IMR-90 (cell line): ENCODE measurements at regions not wholly inside any gene's neighbourhood (a gene's known extent, or its start where the extent isn't known, plus 50 kb on each side); places are given as distances from the start of the nearest gene placed in this dataset.

Experiments used
- ATAC-seq: fragments of 200-7000 bp; cut with Tn5 transposase; 2 replicates; pipeline ENCODE4 v1.9.1; 2020; ENCODE audit warnings: low read depth, mild to moderate bottlenecking, moderate library complexity
- BruUV-seq: library from RNA; stranded (reverse); fragments of 400-500 nt; replicated peaks from 2 replicates; lab custom pipeline; 2021; lab: Mats Ljungman, UMichigan
- CTCF ChIA-PET: fragments of 300-600 bp; formaldehyde crosslinking; extraction: SDS; loops from one replicate; lab custom pipeline; 2021; ENCODE audit warnings: antibody characterized with exemption; lab: Yijun Ruan, JAX
- POLR2A ChIA-PET: fragments of 300-600 bp; sonication (Branson Sonifier 250); formaldehyde crosslinking; loops from one replicate; lab custom pipeline; 2022; ENCODE audit warnings: antibody characterized with exemption; ENCODE audit not compliant: unreplicated experiment; lab: Charles Lee
- DNase-seq: peaks from one replicate; pipeline ENCODE4 v3.0.0; 2013
- H2AFZ ChIP-seq: replicated peaks from 2 replicates; pipeline ENCODE3; 2013; ENCODE audit warnings: low read length, mild to moderate bottlenecking; ENCODE audit not compliant: poor library complexity
- H2AK5ac ChIP-seq: 2 replicates; pipeline ENCODE4 v1.6.1; 2013; ENCODE audit warnings: low read depth, low read length, inconsistent platforms
- H2AK9ac ChIP-seq: replicated peaks from 2 replicates; pipeline ENCODE3; 2013; ENCODE audit warnings: mild to moderate bottlenecking, low read depth, low read length, moderate library complexity; ENCODE audit not compliant: poor library complexity
- H2BK120ac ChIP-seq: 2 replicates; pipeline ENCODE4 v1.6.1; 2013; ENCODE audit warnings: low read depth, low read length, inconsistent platforms
- H2BK15ac ChIP-seq: 3 replicates; pipeline ENCODE4 v1.6.1; 2013; ENCODE audit warnings: low read depth, low read length, inconsistent platforms
- H2BK20ac ChIP-seq: 2 replicates; pipeline ENCODE4 v1.6.1; 2013; ENCODE audit warnings: low read depth, mild to moderate bottlenecking, inconsistent platforms, low read length, moderate library complexity
- H2BK5ac ChIP-seq: 2 replicates; pipeline ENCODE4 v1.6.1; 2013; ENCODE audit warnings: mild to moderate bottlenecking, low read depth, low read length, inconsistent platforms; ENCODE audit not compliant: poor library complexity, severe bottlenecking
- H3K14ac ChIP-seq: replicated peaks from 2 replicates; pipeline ENCODE4 v1.6.1; 2013; ENCODE audit warnings: low read depth, low read length, inconsistent platforms
- H3K18ac ChIP-seq: 2 replicates; pipeline ENCODE4 v1.6.1; 2013; ENCODE audit warnings: low read depth, low read length, control low read depth
- H3K23ac ChIP-seq: 2 replicates; pipeline ENCODE4 v1.6.1; 2013; ENCODE audit warnings: low read depth, low read length, inconsistent platforms
- H3K27ac ChIP-seq: 2 replicates; pipeline ENCODE4 v1.5.1; 2013; ENCODE audit warnings: mild to moderate bottlenecking, control low read depth, low read length; ENCODE audit not compliant: insufficient read depth
- H3K27me3 ChIP-seq: 2 replicates; pipeline ENCODE4 v1.6.1; 2013; ENCODE audit warnings: low read length; ENCODE audit not compliant: control insufficient read depth, insufficient read depth
- H3K36me3 ChIP-seq: 2 replicates; pipeline ENCODE4 v1.6.1; 2013; ENCODE audit warnings: low read length, mixed read lengths; ENCODE audit not compliant: control insufficient read depth, insufficient read depth
- H3K4ac ChIP-seq: 2 replicates; pipeline ENCODE4 v1.6.1; 2013; ENCODE audit warnings: low read depth, low read length, inconsistent platforms
- H3K4me1 ChIP-seq: 2 replicates; pipeline ENCODE4 v1.6.1; 2013; ENCODE audit warnings: low read length, mixed read lengths; ENCODE audit not compliant: control insufficient read depth, insufficient read depth
- H3K4me2 ChIP-seq: 2 replicates; pipeline ENCODE4 v1.6.1; 2013; ENCODE audit warnings: low read depth, mild to moderate bottlenecking, control low read depth, low read length, moderate library complexity
- H3K4me3 ChIP-seq: 2 replicates; pipeline ENCODE4 v1.5.1; 2013; ENCODE audit warnings: low read depth, mild to moderate bottlenecking, control low read depth, low read length, moderate library complexity; ENCODE audit not compliant: insufficient read depth
- H3K56ac ChIP-seq: 2 replicates; pipeline ENCODE4 v1.6.1; 2013; ENCODE audit warnings: low read length, inconsistent platforms; ENCODE audit not compliant: insufficient read depth; ENCODE audit errors: extremely low read depth
- H3K79me1 ChIP-seq, 2 experiments: 2 replicates each; pipeline ENCODE4 v1.6.1; 2013; ENCODE audit warnings: low read length in 2 of 2, inconsistent platforms in 1 of 2, low read depth in 1 of 2
- H3K9ac ChIP-seq: 2 replicates; pipeline ENCODE4 v1.6.1; 2013; ENCODE audit warnings: low read depth, low read length, control low read depth
- H3K9me1 ChIP-seq: 2 replicates; pipeline ENCODE4 v1.6.1; 2013; ENCODE audit warnings: low read length, inconsistent platforms; ENCODE audit not compliant: insufficient read depth
- H3K9me3 ChIP-seq: 2 replicates; pipeline ENCODE4 v1.6.1; 2013; ENCODE audit warnings: low read length; ENCODE audit not compliant: control insufficient read depth, insufficient read depth
- H4K20me1 ChIP-seq: 2 replicates; pipeline ENCODE4 v1.6.1; 2013; ENCODE audit warnings: low read length, inconsistent platforms; ENCODE audit not compliant: insufficient read depth
- H4K5ac ChIP-seq: 2 replicates; pipeline ENCODE4 v1.6.1; 2013; ENCODE audit warnings: mild to moderate bottlenecking, low read depth, low read length, control low read depth
- H4K8ac ChIP-seq, 2 experiments: 2 replicates each; pipeline ENCODE4 v1.6.1; 2013; ENCODE audit warnings: low read depth in 2 of 2, low read length in 2 of 2, control low read depth in 1 of 2, inconsistent platforms in 1 of 2
- H4K91ac ChIP-seq: 2 replicates; pipeline ENCODE4 v1.6.1; 2013; ENCODE audit warnings: low read depth, low read length, inconsistent platforms; ENCODE audit not compliant: insufficient read depth
- BHLHE40 ChIP-seq: fragments of 150-350 bp; IDR thresholded peaks from 2 replicates; pipeline ENCODE4 v1.6.1; 2016; ENCODE audit warnings: mild to moderate bottlenecking, low read depth, low read length
- CEBPB ChIP-seq: IDR thresholded peaks from 2 replicates; pipeline ENCODE4 v1.6.1; 2012; ENCODE audit warnings: low read depth, low read length, improper control_type of control experiment
- CHD1 ChIP-seq: IDR thresholded peaks from 2 replicates; pipeline ENCODE4 v1.6.1; 2012; ENCODE audit warnings: low read depth, low read length, improper control_type of control experiment
- CTCF ChIP-seq: conservative IDR thresholded peaks from 2 replicates; pipeline ENCODE4 v1.5.1; 2012; ENCODE audit warnings: mild to moderate bottlenecking, low read depth, low read length, improper control_type of control experiment
- ELK1 ChIP-seq: fragments of 150-350 bp; IDR thresholded peaks from 2 replicates; pipeline ENCODE4 v1.6.1; 2016; ENCODE audit warnings: low read depth, mild to moderate bottlenecking, low read length, moderate library complexity, borderline replicate concordance
- FOS ChIP-seq: fragments of 150-350 bp; IDR thresholded peaks from 2 replicates; pipeline ENCODE4 v1.6.1; 2016; ENCODE audit warnings: low read depth, low read length
- MAFK ChIP-seq: IDR thresholded peaks from 2 replicates; pipeline ENCODE4 v1.6.1; 2012; ENCODE audit warnings: low read depth, low read length, improper control_type of control experiment
- MAZ ChIP-seq: IDR thresholded peaks from 2 replicates; pipeline ENCODE4 v1.6.1; 2012; ENCODE audit warnings: low read depth, mild to moderate bottlenecking, low read length, improper control_type of control experiment, moderate library complexity, borderline replicate concordance
- MXI1 ChIP-seq: IDR thresholded peaks from 2 replicates; pipeline ENCODE4 v1.6.1; 2012; ENCODE audit warnings: low read depth, mild to moderate bottlenecking, low read length, moderate library complexity, borderline replicate concordance
- NFE2L2 ChIP-seq: fragments of 150-350 bp; IDR thresholded peaks from 2 replicates; pipeline ENCODE4 v1.6.1; 2016; ENCODE audit warnings: low read depth, mild to moderate bottlenecking, low read length
- POLR2A ChIP-seq: IDR thresholded peaks from 2 replicates; pipeline ENCODE4 v1.6.1; 2012; ENCODE audit warnings: mild to moderate bottlenecking, low read depth, low read length
- RAD21 ChIP-seq: IDR thresholded peaks from 2 replicates; pipeline ENCODE4 v1.6.1; 2012; ENCODE audit warnings: low read length, improper control_type of control experiment
- RCOR1 ChIP-seq: IDR thresholded peaks from 2 replicates; pipeline ENCODE4 v1.6.1; 2012; ENCODE audit warnings: mild to moderate bottlenecking, low read length, improper control_type of control experiment; ENCODE audit not compliant: insufficient replicate concordance
- USF2 ChIP-seq: fragments of 150-350 bp; IDR thresholded peaks from 2 replicates; pipeline ENCODE4 v1.6.1; 2017; ENCODE audit warnings: mild to moderate bottlenecking, antibody characterized with exemption, low read length, low read depth
- WGBS, 2 experiments: methylation state at CpG; one replicate each; pipeline versions ENCODE4 v1.1.5 to v1.1.7; 2013; ENCODE audit warnings: missing lambda C conversion rate in 2 of 2; ENCODE audit not compliant: insufficient read length in 1 of 2; ENCODE audit errors: extremely low coverage in 2 of 2; 5-methylcytosine and 5-hydroxymethylcytosine counted together
- dilution Hi-C: fragments of 300-500 bp; cut with HindIII; formaldehyde crosslinking; loops from one replicate; pipeline ENCODE4 v1.14.3; 2018; ENCODE audit warnings: low sequenced_read_pairs; ENCODE audit not compliant: unreplicated experiment
- in situ Hi-C: fragments of 300-500 bp; cut with MboI; formaldehyde crosslinking; loops from 3 replicates; pipeline ENCODE4 v1.14.3; 2019; ENCODE audit warnings: low sequenced_read_pairs, inconsistent platforms, mixed read lengths
- intact Hi-C: fragments of 100-400 bp; cut with micrococcal nuclease; formaldehyde crosslinking; loops from 2 replicates; pipeline ENCODE4 v1.10.0; 2022

GRCh38 chr10:33673839-33674415 is 339.5 kb upstream of the NRP1 start:
- ChIA-PET POLR2A (no interaction called here), CTCF (no interaction called here)
- H2AFZ ChIP-seq, result no peak overlapping the region
- H3K9ac ChIP-seq, result no peak overlapping the region
- no peak overlapping the region for H4K5ac ChIP-seq
- no peak overlapping the region for H2AK9ac ChIP-seq
- TF ChIP-seq MXI1 (no peak), RCOR1 (no peak), RAD21 (no peak), BHLHE40 (no peak), ELK1 (no peak), FOS (no peak), CHD1 (no peak), CTCF (no peak), USF2 (no peak), CEBPB (no peak), NFE2L2 (no peak), MAFK (no peak), MAZ (no peak), POLR2A (no peak)
- DNase-seq (no peak), ATAC-seq (no peak)
- no peak overlapping the region for H3K4ac ChIP-seq
- H3K27me3 ChIP-seq, result no peaks in the 10 kb centered on the region; the same call in 1 of the 2 replicates
- H2BK5ac ChIP-seq, result no peak overlapping the region
- H3K4me1 ChIP-seq, result no peaks in the 10 kb centered on the region
- H3K14ac ChIP-seq, result no peak overlapping the region
- no peaks in the 10 kb centered on the region for H4K20me1 ChIP-seq
- in situ Hi-C loops, result no loop called here
- H3K4me2 ChIP-seq, result no peak overlapping the region
- H3K18ac ChIP-seq, result no peak overlapping the region
- H3K4me3 ChIP-seq, result no peak overlapping the region
- WGBS, 2 experiments, result no CpG with 5 or more reads among the region's 3 CpGs
- no peaks in the 10 kb centered on the region; the same call in 1 of the 2 replicates for H3K9me3 ChIP-seq
- no peak overlapping the region for H2BK20ac ChIP-seq
- no peaks in the 10 kb centered on the region for H3K36me3 ChIP-seq
- H3K9me1 ChIP-seq, result no peaks in the 10 kb centered on the region
- H4K91ac ChIP-seq, result no peak overlapping the region
- H3K79me1 ChIP-seq, result no peaks in the 10 kb centered on the region
- no peak overlapping the region for H3K23ac ChIP-seq
- no peak overlapping the region for H2BK120ac ChIP-seq
- no peak overlapping the region for H2BK15ac ChIP-seq
- intact Hi-C loops, result no loop called here
- H2AK5ac ChIP-seq, result no peak overlapping the region
- H4K8ac ChIP-seq, result no peak overlapping the region
- no peak overlapping the region for H3K56ac ChIP-seq
- dilution Hi-C loops, result no loop called here
- no peak overlapping the region for H3K27ac ChIP-seq
- no TSS peak for BruUV-seq
